GM23338 (cell line): ENCODE measurements at regions not wholly inside any gene's neighbourhood (a gene's known extent, or its start where the extent isn't known, plus 50 kb on each side); places are given as distances from the start of the nearest gene placed in this dataset.

Experiments
- CREB1 ChIP-seq: fragments of 250-450 bp; sonication (Bioruptor Pico); IDR thresholded peaks from 2 replicates; pipeline ENCODE4 v1.5.0; 2020; ENCODE audit warnings: low read depth, mild to moderate bottlenecking, moderate library complexity
- ETS1 ChIP-seq: IDR thresholded peaks from 2 replicates; pipeline ENCODE4 v1.6.1; 2016; ENCODE audit warnings: antibody characterized with exemption
- EZH2 ChIP-seq: fragments of 200-600 bp; sonication (generic); IDR thresholded peaks from one replicate; pipeline ENCODE4 v1.8.0; 2017; ENCODE audit warnings: antibody characterized with exemption, mild to moderate bottlenecking, low read depth; ENCODE audit not compliant: unreplicated experiment
- EZH2phosphoT487 ChIP-seq: fragments of 200-600 bp; sonication (generic); IDR thresholded peaks from one replicate; pipeline ENCODE4 v1.8.1; 2018; ENCODE audit warnings: antibody characterized with exemption; ENCODE audit not compliant: unreplicated experiment
- POLR2AphosphoS5 ChIP-seq: IDR thresholded peaks from 2 replicates; pipeline ENCODE4 v1.6.1; 2016; ENCODE audit warnings: antibody characterized with exemption, low read depth
- REST ChIP-seq: IDR thresholded peaks from one replicate; pipeline ENCODE4 v1.6.1; 2018; ENCODE audit warnings: antibody characterized with exemption; ENCODE audit not compliant: unreplicated experiment
- ZNF331 ChIP-seq: fragments of 250-450 bp; sonication (Bioruptor Pico); IDR thresholded peaks from 2 replicates; pipeline ENCODE4 v1.5.0; 2020; ENCODE audit warnings: low read depth, mild to moderate bottlenecking, moderate library complexity
- TF ChIP-seq, protein P1 (sequence below), 2 experiments: fragments of 200-600 bp in 1 of 2; sonication (generic) in 1 of 2; conservative IDR thresholded peaks; 2 replicates each; pipeline versions ENCODE4 v1.5.1 to v1.6.1; 2016 to 2017; ENCODE audit warnings: antibody characterized with exemption in 2 of 2, low read depth in 2 of 2, mild to moderate bottlenecking in 2 of 2, moderate library complexity in 1 of 2

DNA sequence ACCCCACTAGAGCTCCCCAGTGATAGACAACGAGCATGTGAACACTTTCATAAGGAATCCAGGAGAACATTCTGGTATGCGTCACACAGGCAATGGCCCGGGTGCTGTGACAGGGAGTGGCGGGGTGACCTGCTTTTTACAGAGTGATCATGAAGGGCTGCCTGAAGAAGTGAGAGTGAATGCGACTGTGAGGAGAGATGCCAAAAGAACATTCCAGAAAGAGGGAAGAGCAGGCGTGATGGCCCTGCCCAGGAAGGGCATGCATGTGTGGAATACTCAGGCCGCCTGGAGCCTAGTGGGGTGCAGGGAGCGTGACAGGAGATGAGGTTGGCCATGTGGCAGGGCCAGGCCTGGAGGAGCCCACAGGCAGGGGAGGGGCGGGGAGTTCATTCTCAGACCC, 53.8 kb downstream of the FZD10 start:
- TF ChIP-seq, protein P1, sequence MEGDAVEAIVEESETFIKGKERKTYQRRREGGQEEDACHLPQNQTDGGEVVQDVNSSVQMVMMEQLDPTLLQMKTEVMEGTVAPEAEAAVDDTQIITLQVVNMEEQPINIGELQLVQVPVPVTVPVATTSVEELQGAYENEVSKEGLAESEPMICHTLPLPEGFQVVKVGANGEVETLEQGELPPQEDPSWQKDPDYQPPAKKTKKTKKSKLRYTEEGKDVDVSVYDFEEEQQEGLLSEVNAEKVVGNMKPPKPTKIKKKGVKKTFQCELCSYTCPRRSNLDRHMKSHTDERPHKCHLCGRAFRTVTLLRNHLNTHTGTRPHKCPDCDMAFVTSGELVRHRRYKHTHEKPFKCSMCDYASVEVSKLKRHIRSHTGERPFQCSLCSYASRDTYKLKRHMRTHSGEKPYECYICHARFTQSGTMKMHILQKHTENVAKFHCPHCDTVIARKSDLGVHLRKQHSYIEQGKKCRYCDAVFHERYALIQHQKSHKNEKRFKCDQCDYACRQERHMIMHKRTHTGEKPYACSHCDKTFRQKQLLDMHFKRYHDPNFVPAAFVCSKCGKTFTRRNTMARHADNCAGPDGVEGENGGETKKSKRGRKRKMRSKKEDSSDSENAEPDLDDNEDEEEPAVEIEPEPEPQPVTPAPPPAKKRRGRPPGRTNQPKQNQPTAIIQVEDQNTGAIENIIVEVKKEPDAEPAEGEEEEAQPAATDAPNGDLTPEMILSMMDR (conservative IDR thresholded peaks at IDR 0.05; ENCODE audit: low read depth in 2 of 2): no peak
- TF ChIP-seq ZNF331 (no peak), EZH2phosphoT487 (no peak), EZH2 (no peak), ETS1 (no peak), POLR2AphosphoS5 (no peak), REST (no peak), CREB1 (no peak)
